Upper lobe of left lung (tissue), 6 donors: ENCODE measurements at regions not wholly inside any gene's neighbourhood (a gene's known extent, or its start where the extent isn't known, plus 50 kb on each side); places are given as distances from the start of the nearest gene placed in this dataset.
A peak's percentile ranks its signal among the peaks of the same experiment; 100 is the strongest.

Source experiments
- ATAC-seq, 2 donors: fragments of 200-7000 bp; cut with Tn5 transposase; one replicate each; pipeline ENCODE4 v1.9.1; 2022; ENCODE audit warnings: mild to moderate bottlenecking in 2 of 2, moderate library complexity in 2 of 2; ENCODE audit not compliant: low FRiP score in 2 of 2
- DNase-seq, 2 donors: peaks; one replicate each; pipeline ENCODE4 v3.0.0-alpha.2; 2019 to 2020
- H3K27ac ChIP-seq, 4 donors: fragments of 200-600 bp; sonication (generic); one replicate each; pipeline ENCODE4 v1.5.1; 2016 to 2019
- H3K27me3 ChIP-seq, 4 donors: fragments of 200-600 bp; sonication (generic); one replicate each; pipeline ENCODE4 v1.5.1; 2017 to 2019
- H3K36me3 ChIP-seq, 4 donors: fragments of 200-600 bp; sonication (generic); one replicate each; pipeline ENCODE4 v1.5.1; 2016 to 2019
- H3K4me1 ChIP-seq, 4 donors: fragments of 200-600 bp; sonication (generic); one replicate each; pipeline ENCODE4 v1.5.1; 2018 to 2019
- H3K4me3 ChIP-seq, 4 donors: fragments of 200-600 bp; sonication (generic); one replicate each; pipeline ENCODE4 v1.5.1; 2017 to 2019; ENCODE audit warnings: mild to moderate bottlenecking in 2 of 4, moderate library complexity in 1 of 4
- H3K9me3 ChIP-seq, 4 donors: fragments of 200-600 bp; sonication (generic); one replicate each; pipeline ENCODE4 v1.5.1; 2018 to 2019
- EP300 ChIP-seq, 4 donors: sonication (generic); formaldehyde crosslinking; IDR thresholded peaks; one replicate each; pipeline ENCODE4 v1.5.1; 2017; ENCODE audit warnings: antibody characterized with exemption in 4 of 4, control low read depth in 2 of 4
- POLR2A ChIP-seq, 4 donors: fragments of 450-650 bp; IDR thresholded peaks; one replicate each; pipeline ENCODE4 v1.5.1; 2016 to 2017; ENCODE audit warnings: antibody characterized with exemption in 4 of 4, mild to moderate bottlenecking in 2 of 4
- POLR2AphosphoS5 ChIP-seq, 2 donors: sonication (generic); formaldehyde crosslinking; IDR thresholded peaks; one replicate each; pipeline ENCODE4 v1.5.1; 2017; ENCODE audit warnings: antibody characterized with exemption in 2 of 2
- WGBS, 2 donors: methylation state at CpG; one replicate each; pipeline ENCODE4 v1.1.5; 2017 to 2018; 5-methylcytosine and 5-hydroxymethylcytosine counted together
- TF ChIP-seq, protein P1 (sequence below), 6 experiments: fragments of 450-650 bp in 4 of 6; fragments of 200-600 bp in 2 of 6; sonication (generic) in 2 of 6; IDR thresholded peaks; one replicate each; pipeline ENCODE4 v1.5.1; 2016 to 2019; ENCODE audit warnings: antibody characterized with exemption in 6 of 6
- donor health status: DM: no; HTN: no; CAD: no; lungs with moderate emphysema.
- donor health status: DM: no; HTN: yes; CAD: no; lungs with severe emphysema.

DNA sequence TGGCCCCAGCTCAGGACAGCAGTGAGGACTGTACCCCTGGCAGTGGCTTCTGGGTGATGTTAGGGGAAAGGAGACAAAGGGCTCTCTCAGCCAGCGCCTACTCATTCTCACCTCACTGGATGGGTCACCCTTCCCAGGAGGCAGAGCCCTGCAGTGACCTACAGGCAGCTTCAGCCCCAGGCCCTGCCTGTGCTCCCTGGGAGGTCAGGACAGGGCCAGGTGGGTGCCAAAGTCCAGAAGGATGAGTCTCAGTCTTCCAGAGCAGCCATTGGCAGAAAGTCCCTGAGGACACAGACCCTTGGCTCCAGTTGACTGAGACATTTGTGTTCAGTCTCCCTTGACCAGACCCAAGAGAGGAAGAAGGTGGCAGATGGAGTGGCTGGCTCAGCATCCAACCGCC, 75.1 kb downstream of the TEX51 start:
- H3K4me3 ChIP-seq = no peak overlapping the region
- no peaks in the 10 kb centered on the region for H3K36me3 ChIP-seq
- H3K4me1 ChIP-seq = peaks cover 7 to 25% (median 9%) of the 10 kb centered on the region in 4 donors
- no peaks in the 10 kb centered on the region for H3K27me3 ChIP-seq
- DNase-seq = peak in 1 of 2 donors; percentile 27
- ATAC-seq = no peak
- no peaks in the 10 kb centered on the region for H3K9me3 ChIP-seq
- WGBS, 2 donors = 90 to 100% methylated on average over 2 of the region's 2 CpGs
- no peak overlapping the region for H3K27ac ChIP-seq
- no peak for TF ChIP-seq POLR2AphosphoS5 (IDR thresholded peaks at IDR 0.05)
- TF ChIP-seq, protein P1, sequence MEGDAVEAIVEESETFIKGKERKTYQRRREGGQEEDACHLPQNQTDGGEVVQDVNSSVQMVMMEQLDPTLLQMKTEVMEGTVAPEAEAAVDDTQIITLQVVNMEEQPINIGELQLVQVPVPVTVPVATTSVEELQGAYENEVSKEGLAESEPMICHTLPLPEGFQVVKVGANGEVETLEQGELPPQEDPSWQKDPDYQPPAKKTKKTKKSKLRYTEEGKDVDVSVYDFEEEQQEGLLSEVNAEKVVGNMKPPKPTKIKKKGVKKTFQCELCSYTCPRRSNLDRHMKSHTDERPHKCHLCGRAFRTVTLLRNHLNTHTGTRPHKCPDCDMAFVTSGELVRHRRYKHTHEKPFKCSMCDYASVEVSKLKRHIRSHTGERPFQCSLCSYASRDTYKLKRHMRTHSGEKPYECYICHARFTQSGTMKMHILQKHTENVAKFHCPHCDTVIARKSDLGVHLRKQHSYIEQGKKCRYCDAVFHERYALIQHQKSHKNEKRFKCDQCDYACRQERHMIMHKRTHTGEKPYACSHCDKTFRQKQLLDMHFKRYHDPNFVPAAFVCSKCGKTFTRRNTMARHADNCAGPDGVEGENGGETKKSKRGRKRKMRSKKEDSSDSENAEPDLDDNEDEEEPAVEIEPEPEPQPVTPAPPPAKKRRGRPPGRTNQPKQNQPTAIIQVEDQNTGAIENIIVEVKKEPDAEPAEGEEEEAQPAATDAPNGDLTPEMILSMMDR (IDR thresholded peaks at IDR 0.05) = no peak
- no peak for TF ChIP-seq EP300 (IDR thresholded peaks at IDR 0.05)
- no peak for TF ChIP-seq POLR2A (IDR thresholded peaks at IDR 0.05)

DNA sequence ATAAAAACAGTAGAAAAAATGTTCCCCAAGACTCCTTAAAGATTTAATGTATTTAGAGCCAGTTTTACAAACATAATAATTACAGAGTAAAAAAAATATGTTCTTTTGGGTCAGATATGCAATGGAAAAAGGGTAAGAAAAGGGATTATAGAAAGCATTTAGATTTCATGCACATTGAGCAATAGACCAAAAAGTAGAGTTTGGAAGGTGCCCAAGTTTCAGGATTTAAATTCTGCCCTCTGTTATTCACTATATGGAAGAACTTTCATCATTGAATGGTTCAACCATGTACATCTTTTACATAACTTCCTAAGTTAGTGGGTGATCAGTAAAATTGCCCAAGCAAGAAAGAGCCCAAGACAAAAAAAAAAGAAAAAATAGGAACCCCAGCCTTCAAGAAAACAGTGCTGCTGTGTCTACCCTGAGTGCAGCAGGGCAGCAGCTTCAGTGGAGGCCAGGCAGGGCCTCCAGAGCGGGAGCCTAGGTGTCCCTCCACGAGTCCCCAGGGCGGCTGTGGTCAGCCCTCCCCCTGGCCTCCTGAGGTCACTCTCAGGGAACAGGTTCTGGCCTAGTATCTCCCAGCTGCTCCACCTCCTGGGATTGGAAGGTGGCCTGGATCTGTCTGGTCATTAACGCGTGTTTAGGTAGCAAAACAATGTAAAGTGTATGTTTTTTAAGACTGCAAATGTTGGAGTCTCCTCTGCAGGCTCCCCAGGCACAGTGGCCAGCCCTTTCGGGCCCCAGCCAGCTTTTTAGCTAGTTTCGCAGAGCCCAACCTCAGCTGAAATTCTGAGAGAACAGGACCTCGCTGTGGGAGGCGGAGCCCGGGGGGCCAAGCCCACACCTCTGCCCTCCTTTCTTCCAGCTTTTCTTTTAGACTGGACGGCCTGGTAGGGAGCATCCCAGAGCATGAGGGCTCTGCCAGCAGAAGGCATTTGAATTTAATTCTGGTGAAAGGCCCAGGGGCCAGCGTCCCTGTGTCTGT, 77.3 kb downstream of the TEX51 start:
- TF ChIP-seq POLR2A (IDR thresholded peaks at IDR 0.05) = no peak
- no peak for TF ChIP-seq POLR2AphosphoS5 (IDR thresholded peaks at IDR 0.05)

DNA sequence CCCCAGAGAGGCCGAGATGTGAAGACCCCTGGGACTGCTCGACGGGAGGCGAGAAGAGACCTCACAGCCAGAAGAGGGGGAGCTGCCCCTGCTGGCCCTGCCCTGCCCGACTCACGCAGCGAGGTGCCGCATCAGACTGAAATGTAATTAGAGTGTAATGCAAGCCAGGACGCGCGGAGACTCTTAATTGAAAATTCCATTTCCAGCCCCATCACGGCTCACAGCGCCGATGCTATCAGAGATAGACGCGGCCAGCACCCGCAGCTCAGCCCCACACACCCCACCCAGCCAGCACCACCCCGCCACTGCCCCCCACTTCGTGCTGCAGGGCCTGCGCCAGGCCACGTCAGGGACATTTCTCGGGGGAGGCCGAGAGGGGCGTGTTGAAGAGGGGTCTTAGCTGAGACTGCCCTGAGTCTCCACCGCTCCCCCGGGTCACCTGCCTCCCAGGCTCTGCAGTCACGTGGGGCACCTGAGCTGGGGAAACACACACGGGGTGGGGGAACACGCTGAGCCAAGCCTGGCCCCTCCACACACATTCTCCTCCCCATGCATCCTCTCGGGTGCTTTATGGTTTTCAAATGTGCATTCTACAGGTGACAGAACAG, 78.1 kb downstream of the TEX51 start:
- TF ChIP-seq POLR2A (IDR thresholded peaks at IDR 0.05) (no peak), POLR2AphosphoS5 (IDR thresholded peaks at IDR 0.05) (no peak), EP300 (IDR thresholded peaks at IDR 0.05) (no peak)
- TF ChIP-seq, protein P1 (IDR thresholded peaks at IDR 0.05) = no peak
- H3K36me3 ChIP-seq = no peaks in the 10 kb centered on the region
- no peak overlapping the region for H3K27ac ChIP-seq
- no peak overlapping the region for H3K4me3 ChIP-seq
- no peaks in the 10 kb centered on the region for H3K27me3 ChIP-seq
- H3K4me1 ChIP-seq = peaks cover 5 to 15% (median 8%) of the 10 kb centered on the region in 4 donors
- no peaks in the 10 kb centered on the region for H3K9me3 ChIP-seq
- 95% methylated on average over 28 to 30 of the region's 30 CpGs for WGBS, 2 donors
- DNase-seq = peak in 1 of 2 donors; percentile 72
- no peak for ATAC-seq

More for the DNA sequence above, 77.3 kb downstream of the TEX51 start:
- ATAC-seq (no peak), DNase-seq (no peak)
- Histone ChIP-seq H3K4me1 (peaks cover 7 to 23% (median 9%) of the 10 kb centered on the region in 4 donors), H3K36me3 (no peaks in the 10 kb centered on the region), H3K27ac (no peak overlapping the region), H3K9me3 (no peaks in the 10 kb centered on the region), H3K4me3 (no peak overlapping the region), H3K27me3 (no peaks in the 10 kb centered on the region)
- WGBS, 2 donors = 86 to 87% methylated on average over 11 to 12 of the region's 12 CpGs

DNA sequence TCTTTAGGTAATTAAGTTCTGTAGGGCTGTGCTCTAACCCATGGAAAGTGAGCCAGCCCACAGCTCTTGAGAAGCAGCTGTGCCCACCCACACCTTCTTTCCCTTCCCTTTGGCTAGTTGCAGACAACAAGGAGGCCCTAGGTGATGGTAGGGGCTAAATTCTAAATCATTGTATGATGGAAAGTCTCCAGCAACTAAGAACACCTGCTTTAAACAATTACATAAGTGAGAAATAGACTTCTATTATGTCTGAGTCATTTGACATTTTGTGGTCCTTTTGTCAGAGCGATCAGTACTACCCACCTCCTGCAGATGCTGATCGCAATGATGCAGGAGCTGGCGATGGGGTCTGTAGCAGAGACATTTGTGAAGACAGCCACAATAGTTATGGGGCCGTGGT, 79.6 kb downstream of the TEX51 start:
- DNase-seq (no peak), ATAC-seq (no peak)
- Histone ChIP-seq H3K27me3 (no peaks in the 10 kb centered on the region), H3K4me1 (peaks cover 0 to 9% (median 1%) of the 10 kb centered on the region in 4 donors), H3K36me3 (no peaks in the 10 kb centered on the region), H3K27ac (no peak overlapping the region), H3K9me3 (no peaks in the 10 kb centered on the region), H3K4me3 (no peak overlapping the region)
- 94 to 96% methylated on average over 4 of the region's 4 CpGs for WGBS, 2 donors
- no peak for TF ChIP-seq POLR2AphosphoS5 (IDR thresholded peaks at IDR 0.05)
- TF ChIP-seq EP300 (IDR thresholded peaks at IDR 0.05) = no peak
- TF ChIP-seq, protein P1 (IDR thresholded peaks at IDR 0.05) = no peak
- TF ChIP-seq POLR2A (IDR thresholded peaks at IDR 0.05) = no peak
